A549 (cell line): ENCODE measurements at regions not wholly inside any gene's neighbourhood (a gene's known extent, or its start where the extent isn't known, plus 50 kb on each side); places are given as distances from the start of the nearest gene placed in this dataset.

Experiments used
- ATAC-seq, 2 experiments: fragments of 200-7000 bp in 1 of 2; fragments of >200 bp in 1 of 2; cut with Nextera tagmentation in 1 of 2; cut with Tn5 transposase in 1 of 2; 3 replicates each; pipeline versions ENCODE4 v1.8.0 to v1.9.1; 2018 to 2020; ENCODE audit warnings: mild to moderate bottlenecking in 1 of 2, moderate library complexity in 1 of 2
- CTCF ChIA-PET: fragments of 300-600 bp; sonication (Branson Sonifier 250); formaldehyde crosslinking; extraction: SDS; loops from one replicate; lab custom pipeline; 2021; ENCODE audit warnings: antibody characterized with exemption, inconsistent platforms; lab: Yijun Ruan, JAX
- POLR2A ChIA-PET: fragments of 350-600 bp; formaldehyde crosslinking; extraction: SDS; loops from one replicate; lab custom pipeline; 2021; ENCODE audit warnings: antibody characterized with exemption, inconsistent platforms; lab: Yijun Ruan, JAX
- DNase-seq, 2 experiments: peaks; one replicate each; pipeline versions ENCODE4 v3.0.0 to v3.0.0-alpha.2; 2011 to 2016; ENCODE audit warnings: low read depth in 1 of 2, low spot score in 1 of 2
- FAIRE-seq: peaks from 2 replicates; lab custom pipeline; 2011; peaks lifted over from hg19 to GRCh38; lab: Jason Lieb, UNC
- H3K27ac ChIP-seq, 2 experiments: fragments of >200 bp; sonication (Bioruptor Twin); formaldehyde crosslinking; 3 replicates each; pipeline ENCODE4 v1.5.1; 2016 to 2017
- H3K4me1 ChIP-seq: fragments of >200 bp; sonication (Bioruptor Twin); formaldehyde crosslinking; 3 replicates; pipeline ENCODE4 v1.6.1; 2016
- H3K4me2 ChIP-seq: fragments of >200 bp; sonication (Bioruptor Twin); formaldehyde crosslinking; 3 replicates; pipeline ENCODE4 v1.6.1; 2016
- H3K4me3 ChIP-seq: fragments of >200 bp; sonication (Bioruptor Twin); formaldehyde crosslinking; 3 replicates; pipeline ENCODE4 v1.5.1; 2016
- H3K9me3 ChIP-seq: fragments of >200 bp; sonication (Bioruptor Twin); formaldehyde crosslinking; 3 replicates; pipeline ENCODE4 v1.6.1; 2016
- CHD4 ChIP-seq: fragments of 200-600 bp; sonication (generic); IDR thresholded peaks from 2 replicates; pipeline ENCODE4 v1.6.1; 2016; ENCODE audit warnings: antibody characterized with exemption, mild to moderate bottlenecking, borderline replicate concordance
- ELK1 ChIP-seq: fragments of 150-350 bp; IDR thresholded peaks from 2 replicates; pipeline ENCODE4 v1.6.1; 2014; ENCODE audit warnings: low read depth, mild to moderate bottlenecking, low read length
- FOSL2 ChIP-seq, 2 experiments: fragments of 450-650 bp in 1 of 2; fragments of >200 bp in 1 of 2; sonication (Bioruptor Twin) in 1 of 2; formaldehyde crosslinking; IDR thresholded peaks; 2 replicates each; pipeline versions ENCODE4 v1.5.0 to v1.6.1; 2016 to 2020; ENCODE audit warnings: mild to moderate bottlenecking in 1 of 2, moderate library complexity in 1 of 2
- FOXS1 ChIP-seq: fragments of 250-450 bp; sonication (Bioruptor Pico); IDR thresholded peaks from 2 replicates; pipeline ENCODE4 v1.5.0; 2020; ENCODE audit warnings: mild to moderate bottlenecking, moderate library complexity
- GATA3 ChIP-seq: IDR thresholded peaks from 2 replicates; pipeline ENCODE4 v1.6.1; 2012; ENCODE audit warnings: borderline replicate concordance
- HOXA7 ChIP-seq: fragments of 250-450 bp; sonication (Bioruptor Pico); IDR thresholded peaks from 2 replicates; pipeline ENCODE4 v1.5.0; 2020; ENCODE audit warnings: mild to moderate bottlenecking, moderate library complexity
- HOXB13 ChIP-seq: fragments of 250-450 bp; sonication (Bioruptor Pico); IDR thresholded peaks from 2 replicates; pipeline ENCODE4 v1.5.0; 2020; ENCODE audit warnings: low read depth, mild to moderate bottlenecking, moderate library complexity
- HOXB5 ChIP-seq: fragments of 250-450 bp; sonication (Bioruptor Pico); IDR thresholded peaks from 2 replicates; pipeline ENCODE4 v1.5.0; 2020; ENCODE audit warnings: mild to moderate bottlenecking, moderate library complexity
- KDM1A ChIP-seq: fragments of 200-600 bp; sonication (generic); IDR thresholded peaks from 2 replicates; pipeline ENCODE4 v1.6.1; 2016; ENCODE audit warnings: low read depth, mild to moderate bottlenecking
- MYC ChIP-seq: IDR thresholded peaks from 2 replicates; pipeline ENCODE4 v1.6.1; 2012; ENCODE audit warnings: mild to moderate bottlenecking, inconsistent platforms, low read length, improper control_type of control experiment, borderline replicate concordance
- NPAS2 ChIP-seq: fragments of 250-450 bp; sonication (Bioruptor Pico); IDR thresholded peaks from 2 replicates; pipeline ENCODE4 v1.8.0; 2022; ENCODE audit warnings: mild to moderate bottlenecking, moderate library complexity, borderline replicate concordance
- PBX3 ChIP-seq: IDR thresholded peaks from 2 replicates; pipeline ENCODE4 v1.6.1; 2012
- TFCP2L1 ChIP-seq: fragments of 250-450 bp; sonication (Bioruptor Pico); IDR thresholded peaks from 2 replicates; pipeline ENCODE4 v1.5.0; 2021; ENCODE audit warnings: mild to moderate bottlenecking
- TP53 ChIP-seq: fragments of 250-450 bp; sonication (Bioruptor Pico); IDR thresholded peaks from 2 replicates; pipeline ENCODE4 v1.5.0; 2021; ENCODE audit warnings: mild to moderate bottlenecking, moderate library complexity
- USF2 ChIP-seq: fragments of 450-650 bp; IDR thresholded peaks from 2 replicates; pipeline ENCODE4 v1.6.1; 2014; ENCODE audit warnings: antibody characterized with exemption
- ZC3H11A ChIP-seq: fragments of 450-650 bp; IDR thresholded peaks from 2 replicates; pipeline ENCODE4 v1.6.1; 2014; ENCODE audit warnings: antibody characterized with exemption, mild to moderate bottlenecking
- ZFP36 ChIP-seq: fragments of 450-650 bp; IDR thresholded peaks from 2 replicates; pipeline ENCODE4 v1.6.1; 2014; ENCODE audit warnings: borderline replicate concordance; ENCODE audit not compliant: partially characterized antibody
- ZNF302 ChIP-seq: fragments of 250-450 bp; sonication (Bioruptor Pico); IDR thresholded peaks from 2 replicates; pipeline ENCODE4 v1.9.0; 2021; ENCODE audit warnings: inconsistent platforms, mild to moderate bottlenecking, moderate library complexity
- WGBS: methylation state at CpG from one replicate; pipeline ENCODE4 v1.1.6; 2017; ENCODE audit errors: missing lambda C conversion rate; 5-methylcytosine and 5-hydroxymethylcytosine counted together
- TF ChIP-seq, protein P1 (sequence below): IDR thresholded peaks from 2 replicates; pipeline ENCODE4 v1.6.1; 2012; ENCODE audit warnings: low read depth, borderline replicate concordance
- TF ChIP-seq, protein P2 (sequence below): fragments of 250-450 bp; sonication (Bioruptor Pico); IDR thresholded peaks from 2 replicates; pipeline ENCODE4 v1.5.0; 2021; ENCODE audit warnings: mild to moderate bottlenecking, moderate library complexity, borderline replicate concordance

DNA sequence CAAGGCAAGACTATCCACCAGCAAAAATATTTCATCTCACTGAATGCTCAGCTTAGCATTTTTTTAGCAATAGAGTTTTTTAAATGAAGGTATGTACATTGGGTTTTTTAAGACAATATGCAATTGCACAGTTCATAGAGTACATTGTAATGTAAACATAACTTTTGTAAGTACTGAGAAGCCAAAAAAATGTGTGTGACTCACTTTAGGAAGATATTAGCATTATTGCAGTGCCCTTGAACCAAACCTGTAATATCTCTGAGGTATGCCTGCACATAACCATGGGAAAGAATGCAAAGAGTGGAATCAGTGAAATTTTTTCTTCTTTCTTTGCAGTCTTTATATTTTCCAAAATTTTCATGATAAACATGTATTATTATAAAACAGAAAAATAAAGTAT, 1533.3 kb upstream of the WWC1 start:
- POLR2A ChIA-PET = no interaction called here
- DNase-seq (no peak), FAIRE-seq (no peak), ATAC-seq (no peak)
- CTCF ChIA-PET = no interaction called here
- Histone ChIP-seq H3K4me3 (no peak overlapping the region), H3K4me2 (no peak overlapping the region), H3K9me3 (no peaks in the 10 kb centered on the region), H3K4me1 (no peaks in the 10 kb centered on the region), H3K27ac (no peak overlapping the region)
- TF ChIP-seq ZFP36 = no peak
- no peak for TF ChIP-seq HOXB13 (CRISPR knock-in tag)
- TF ChIP-seq ZNF302 (CRISPR knock-in tag) = no peak

DNA sequence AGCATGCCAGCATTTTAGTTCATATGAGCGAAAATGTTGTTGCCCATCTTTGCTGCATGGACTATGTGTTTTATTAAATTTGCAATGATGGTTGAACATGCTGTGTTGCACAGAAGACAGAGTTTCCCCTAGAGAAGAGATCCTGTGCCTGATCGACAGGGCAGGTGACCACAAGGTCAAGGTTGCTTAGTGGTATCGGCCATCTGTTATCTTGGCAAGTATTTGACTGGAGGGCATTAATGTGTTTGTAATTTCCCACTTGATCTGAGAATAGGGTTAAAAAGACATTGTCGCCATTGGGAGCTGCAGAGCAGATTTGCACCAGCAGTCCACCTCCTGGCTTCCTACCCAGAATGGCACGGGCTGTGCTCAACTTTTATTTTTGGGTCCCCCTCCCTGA, 1523.6 kb upstream of the WWC1 start:
- CTCF ChIA-PET = interaction anchor here (0.6 kb wide), 1 partner anchor 426 kb away, joined by 3 read pairs; no protein-coding TSS in a partner anchor
- 8% methylated on average over 5 of the region's 5 CpGs for WGBS
- H3K27ac ChIP-seq = no peak overlapping the region

GRCh38 chr5:166768536-166768935, 1522.9 kb upstream of the WWC1 start:
- no peak for ATAC-seq
- DNase-seq = no peak
- ChIA-PET POLR2A (no interaction called here), CTCF (interaction anchor here (0.6 to 0.9 kb wide), 2 partner anchors 319 to 425 kb away, joined by 3 read pairs; no protein-coding TSS in a partner anchor)
- Histone ChIP-seq H3K4me2 (no peak overlapping the region), H3K4me1 (no peaks in the 10 kb centered on the region), H3K4me3 (no peak overlapping the region), H3K9me3 (no peaks in the 10 kb centered on the region)
- 4% methylated on average over 2 of the region's 2 CpGs for WGBS
- FAIRE-seq = no peak
- no peak for TF ChIP-seq PBX3
- TF ChIP-seq TFCP2L1 (CRISPR knock-in tag) = no peak
- no peak for TF ChIP-seq HOXA7 (CRISPR knock-in tag)
- no peak for TF ChIP-seq ZC3H11A
- no peak for TF ChIP-seq ELK1
- no peak for TF ChIP-seq NPAS2 (CRISPR knock-in tag)
- TF ChIP-seq, protein P1, sequence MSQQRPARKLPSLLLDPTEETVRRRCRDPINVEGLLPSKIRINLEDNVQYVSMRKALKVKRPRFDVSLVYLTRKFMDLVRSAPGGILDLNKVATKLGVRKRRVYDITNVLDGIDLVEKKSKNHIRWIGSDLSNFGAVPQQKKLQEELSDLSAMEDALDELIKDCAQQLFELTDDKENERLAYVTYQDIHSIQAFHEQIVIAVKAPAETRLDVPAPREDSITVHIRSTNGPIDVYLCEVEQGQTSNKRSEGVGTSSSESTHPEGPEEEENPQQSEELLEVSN = no peak
- no peak for TF ChIP-seq KDM1A
- TF ChIP-seq TP53 (CRISPR knock-in tag) = no peak
- TF ChIP-seq FOXS1 (CRISPR knock-in tag) = no peak
- TF ChIP-seq FOSL2 (IDR thresholded peaks at IDR 0.05) = no peak
- TF ChIP-seq FOSL2 (CRISPR knock-in tag; IDR thresholded peaks at IDR 0.05) = no peak
- no peak for TF ChIP-seq MYC
- TF ChIP-seq, all 56 proteins: peak for 0
- no peak overlapping the region for H3K27ac ChIP-seq

More for the DNA sequence above, 1523.6 kb upstream of the WWC1 start:
- no peak overlapping the region for H3K4me3 ChIP-seq
- H3K9me3 ChIP-seq = no peaks in the 10 kb centered on the region
- no peaks in the 10 kb centered on the region for H3K4me1 ChIP-seq
- ATAC-seq (no peak), FAIRE-seq (no peak), DNase-seq (no peak)
- H3K4me2 ChIP-seq = no peak overlapping the region
- TF ChIP-seq NPAS2 (CRISPR knock-in tag) (no peak), GATA3 (no peak), TFCP2L1 (CRISPR knock-in tag) (no peak), USF2 (no peak), CHD4 (no peak), HOXB5 (CRISPR knock-in tag) (no peak)
- TF ChIP-seq, protein P1 = no peak
- TF ChIP-seq, protein P2, sequence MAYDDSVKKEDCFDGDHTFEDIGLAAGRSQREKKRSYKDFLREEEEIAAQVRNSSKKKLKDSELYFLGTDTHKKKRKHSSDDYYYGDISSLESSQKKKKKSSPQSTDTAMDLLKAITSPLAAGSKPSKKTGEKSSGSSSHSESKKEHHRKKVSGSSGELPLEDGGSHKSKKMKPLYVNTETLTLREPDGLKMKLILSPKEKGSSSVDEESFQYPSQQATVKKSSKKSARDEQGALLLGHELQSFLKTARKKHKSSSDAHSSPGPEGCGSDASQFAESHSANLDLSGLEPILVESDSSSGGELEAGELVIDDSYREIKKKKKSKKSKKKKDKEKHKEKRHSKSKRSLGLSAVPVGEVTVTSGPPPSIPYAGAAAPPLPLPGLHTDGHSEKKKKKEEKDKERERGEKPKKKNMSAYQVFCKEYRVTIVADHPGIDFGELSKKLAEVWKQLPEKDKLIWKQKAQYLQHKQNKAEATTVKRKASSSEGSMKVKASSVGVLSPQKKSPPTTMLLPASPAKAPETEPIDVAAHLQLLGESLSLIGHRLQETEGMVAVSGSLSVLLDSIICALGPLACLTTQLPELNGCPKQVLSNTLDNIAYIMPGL (CRISPR knock-in tag) = no peak
- POLR2A ChIA-PET = no interaction called here
